Immature natural killer cell (primary cell): ENCODE measurements at regions not wholly inside any gene's neighbourhood (a gene's known extent, or its start where the extent isn't known, plus 50 kb on each side); places are given as distances from the start of the nearest gene placed in this dataset.

ENCODE experiments used
- DNase-seq, 3 donors: peaks; one replicate each; pipeline ENCODE4 v3.0.0; 2022; ENCODE audit warnings: mixed read lengths in 1 of 3
- H3K27ac Mint-ChIP-seq, 6 donors: one replicate each; pipeline ENCODE4 v1.8.0; 2020; ENCODE audit warnings: mixed read lengths in 6 of 6, mild to moderate bottlenecking in 5 of 6, inconsistent platforms in 4 of 6, moderate library complexity in 3 of 6
- H3K27me3 Mint-ChIP-seq, 3 donors: one replicate each; pipeline ENCODE4 v1.8.0; 2020 to 2021; ENCODE audit warnings: low read depth in 3 of 3, mild to moderate bottlenecking in 3 of 3, mixed read lengths in 3 of 3, moderate library complexity in 3 of 3, inconsistent platforms in 1 of 3
- H3K36me3 Mint-ChIP-seq, 3 donors: one replicate each; pipeline ENCODE4 v1.8.0; 2020; ENCODE audit warnings: mixed read lengths in 3 of 3, inconsistent platforms in 2 of 3, mild to moderate bottlenecking in 2 of 3
- H3K4me1 Mint-ChIP-seq, 2 donors: one replicate each; pipeline ENCODE4 v1.8.0; 2020; ENCODE audit warnings: inconsistent platforms in 2 of 2, mild to moderate bottlenecking in 2 of 2, mixed read lengths in 2 of 2, moderate library complexity in 1 of 2
- H3K4me3 Mint-ChIP-seq, 5 donors: one replicate each; pipeline ENCODE4 v1.8.0; 2020; ENCODE audit warnings: mild to moderate bottlenecking in 5 of 5, mixed read lengths in 5 of 5, inconsistent platforms in 3 of 5, moderate library complexity in 3 of 5
- H3K9me3 Mint-ChIP-seq, 6 donors: one replicate each; pipeline ENCODE4 v1.8.0; 2020; ENCODE audit warnings: mild to moderate bottlenecking in 6 of 6, mixed read lengths in 6 of 6, inconsistent platforms in 4 of 6, moderate library complexity in 3 of 6

GRCh38 chr11:87954476-87954875 is 220.8 kb downstream of the RAB38 start:
- Mint-ChIP-seq H3K4me3 (no peak overlapping the region), H3K9me3 (peaks cover 0 to 5% (median under 1%) of the 10 kb centered on the region in 6 donors), H3K27ac (no peak overlapping the region), H3K27me3 (peaks cover 1 to 4% (median 3%) of the 10 kb centered on the region in 3 donors), H3K36me3 (no peaks in the 10 kb centered on the region), H3K4me1 (no peaks in the 10 kb centered on the region)
- no peak for DNase-seq

GRCh38 chr11:87942786-87943185 is 232.5 kb downstream of the RAB38 start:
- no peak overlapping the region for H3K4me3 Mint-ChIP-seq
- peaks cover 0 to 5% (median 3%) of the 10 kb centered on the region in 3 donors for H3K27me3 Mint-ChIP-seq
- peaks cover 0 to 3% (median under 1%) of the 10 kb centered on the region in 6 donors for H3K9me3 Mint-ChIP-seq
- H3K27ac Mint-ChIP-seq = no peak overlapping the region
- DNase-seq = no peak
- no peaks in the 10 kb centered on the region for H3K36me3 Mint-ChIP-seq
- no peaks in the 10 kb centered on the region for H3K4me1 Mint-ChIP-seq

GRCh38 chr11:87934182-87934581 is 241.1 kb downstream of the RAB38 start:
- Mint-ChIP-seq H3K9me3 (peaks cover 0 to 8% (median 2%) of the 10 kb centered on the region in 6 donors), H3K36me3 (no peaks in the 10 kb centered on the region), H3K27ac (no peak overlapping the region), H3K4me1 (no peaks in the 10 kb centered on the region), H3K27me3 (peaks cover 0 to 6% (median 0%) of the 10 kb centered on the region in 3 donors), H3K4me3 (no peak overlapping the region)
- no peak for DNase-seq

- no peak for DNase-seq
- no peaks in the 10 kb centered on the region for H3K4me1 Mint-ChIP-seq
- H3K27ac Mint-ChIP-seq = no peak overlapping the region
- H3K27me3 Mint-ChIP-seq = peaks cover 0 to 3% (median 0%) of the 10 kb centered on the region in 3 donors
- no peak overlapping the region for H3K4me3 Mint-ChIP-seq
- H3K9me3 Mint-ChIP-seq = peaks cover 0 to 3% (median 0%) of the 10 kb centered on the region in 6 donors
- no peaks in the 10 kb centered on the region for H3K36me3 Mint-ChIP-seq
Measured at GRCh38 chr11:87926250-87926970, 248.8 kb downstream of the RAB38 start.

GRCh38 chr11:87924125-87924524 is 251.1 kb downstream of the RAB38 start:
- no peak for DNase-seq
- H3K27me3 Mint-ChIP-seq = peaks cover 0 to 3% (median 2%) of the 10 kb centered on the region in 3 donors
- H3K27ac Mint-ChIP-seq = no peak overlapping the region
- H3K9me3 Mint-ChIP-seq = peaks cover 0 to 6% (median 0%) of the 10 kb centered on the region in 6 donors
- no peaks in the 10 kb centered on the region for H3K4me1 Mint-ChIP-seq
- no peak overlapping the region for H3K4me3 Mint-ChIP-seq
- H3K36me3 Mint-ChIP-seq = no peaks in the 10 kb centered on the region

GRCh38 chr11:87917111-87917510 is 258.1 kb downstream of the RAB38 start:
- Mint-ChIP-seq H3K36me3 (no peaks in the 10 kb centered on the region), H3K27me3 (peaks cover 0 to 4% (median 2%) of the 10 kb centered on the region in 3 donors), H3K27ac (no peak overlapping the region), H3K4me1 (no peaks in the 10 kb centered on the region), H3K9me3 (peaks cover 0 to 20% (median 8%) of the 10 kb centered on the region in 6 donors), H3K4me3 (no peak overlapping the region)
- no peak for DNase-seq

- H3K27ac Mint-ChIP-seq = no peak overlapping the region
- peaks cover 0 to 3% (median 0%) of the 10 kb centered on the region in 3 donors for H3K27me3 Mint-ChIP-seq
- peaks cover 3 to 14% (median 7%) of the 10 kb centered on the region in 6 donors for H3K9me3 Mint-ChIP-seq
- H3K36me3 Mint-ChIP-seq = no peaks in the 10 kb centered on the region
- no peak overlapping the region for H3K4me3 Mint-ChIP-seq
- no peak for DNase-seq
- H3K4me1 Mint-ChIP-seq = no peaks in the 10 kb centered on the region
Measured at GRCh38 chr11:87909178-87909577, 266.1 kb downstream of the RAB38 start.

- Mint-ChIP-seq H3K4me3 (no peak overlapping the region), H3K36me3 (no peaks in the 10 kb centered on the region), H3K27me3 (peaks cover 0 to 3% (median 0%) of the 10 kb centered on the region in 3 donors), H3K9me3 (peaks cover 0 to 5% (median 2%) of the 10 kb centered on the region in 6 donors), H3K4me1 (no peaks in the 10 kb centered on the region), H3K27ac (no peak overlapping the region)
- no peak for DNase-seq
Measured at GRCh38 chr11:87908086-87908485, 267.2 kb downstream of the RAB38 start.

GRCh38 chr11:87903345-87903744 is 271.9 kb downstream of the RAB38 start:
- Mint-ChIP-seq H3K27me3 (no peaks in the 10 kb centered on the region), H3K9me3 (peaks cover 0 to 5% (median under 1%) of the 10 kb centered on the region in 6 donors), H3K4me3 (no peak overlapping the region)

GRCh38 chr11:87901341-87901740 is 273.9 kb downstream of the RAB38 start:
- no peaks in the 10 kb centered on the region for H3K4me1 Mint-ChIP-seq
- DNase-seq = no peak
- no peak overlapping the region for H3K27ac Mint-ChIP-seq
- H3K36me3 Mint-ChIP-seq = no peaks in the 10 kb centered on the region
- H3K9me3 Mint-ChIP-seq = peaks cover 0 to 5% (median under 1%) of the 10 kb centered on the region in 6 donors
- no peak overlapping the region for H3K4me3 Mint-ChIP-seq
- no peaks in the 10 kb centered on the region for H3K27me3 Mint-ChIP-seq

More at GRCh38 chr11:87903345-87903744, 271.9 kb downstream of the RAB38 start:
- H3K27ac Mint-ChIP-seq = no peak overlapping the region
- no peak for DNase-seq
- no peaks in the 10 kb centered on the region for H3K4me1 Mint-ChIP-seq
- H3K36me3 Mint-ChIP-seq = no peaks in the 10 kb centered on the region

GRCh38 chr11:87897921-87898320 is 277.3 kb downstream of the RAB38 start:
- Mint-ChIP-seq H3K4me3 (no peak overlapping the region), H3K27ac (no peak overlapping the region), H3K36me3 (no peaks in the 10 kb centered on the region), H3K27me3 (no peaks in the 10 kb centered on the region), H3K4me1 (no peaks in the 10 kb centered on the region), H3K9me3 (peaks cover 0 to 3% (median 0%) of the 10 kb centered on the region in 6 donors)
- DNase-seq = no peak

- H3K4me3 Mint-ChIP-seq = no peak overlapping the region
- DNase-seq = no peak
- H3K4me1 Mint-ChIP-seq = no peaks in the 10 kb centered on the region
- H3K27ac Mint-ChIP-seq = no peak overlapping the region
- no peaks in the 10 kb centered on the region for H3K36me3 Mint-ChIP-seq
- H3K27me3 Mint-ChIP-seq = no peaks in the 10 kb centered on the region
- peaks cover 0 to 3% (median 0%) of the 10 kb centered on the region in 6 donors for H3K9me3 Mint-ChIP-seq
Measured at GRCh38 chr11:87897071-87897470, 278.2 kb downstream of the RAB38 start.

- Mint-ChIP-seq H3K4me3 (no peak overlapping the region), H3K36me3 (no peaks in the 10 kb centered on the region), H3K4me1 (no peaks in the 10 kb centered on the region), H3K27me3 (peaks cover 0 to 2% (median 0%) of the 10 kb centered on the region in 3 donors), H3K9me3 (peaks cover 0 to 3% (median 0%) of the 10 kb centered on the region in 6 donors), H3K27ac (no peak overlapping the region)
- DNase-seq = no peak
Measured at GRCh38 chr11:87894961-87895360, 280.3 kb downstream of the RAB38 start.

- DNase-seq = no peak
- Mint-ChIP-seq H3K9me3 (no peaks in the 10 kb centered on the region), H3K27ac (no peak overlapping the region), H3K4me3 (no peak overlapping the region), H3K36me3 (no peaks in the 10 kb centered on the region), H3K27me3 (peaks cover 0 to 2% (median 0%) of the 10 kb centered on the region in 3 donors), H3K4me1 (no peaks in the 10 kb centered on the region)
Measured at GRCh38 chr11:87892291-87892690, 283.0 kb downstream of the RAB38 start.

- no peaks in the 10 kb centered on the region for H3K36me3 Mint-ChIP-seq
- no peak for DNase-seq
- H3K27ac Mint-ChIP-seq = no peak overlapping the region
- H3K9me3 Mint-ChIP-seq = peaks cover 0 to 2% (median 0%) of the 10 kb centered on the region in 6 donors
- no peak overlapping the region for H3K4me3 Mint-ChIP-seq
- H3K27me3 Mint-ChIP-seq = peaks cover 0 to 4% (median 0%) of the 10 kb centered on the region in 3 donors
- no peaks in the 10 kb centered on the region for H3K4me1 Mint-ChIP-seq
Measured at GRCh38 chr11:87889126-87889525, 286.1 kb downstream of the RAB38 start.
